ENCODE measurements at regions not wholly inside any gene's neighbourhood (a gene's known extent, or its start where the extent isn't known, plus 50 kb on each side); places are given as distances from the start of the nearest gene placed in this dataset.

- WGBS, 2 donors = 91 to 95% methylated on average over 8 of the region's 8 CpGs
- Histone ChIP-seq H3K36me3 (ENCODE audit: control insufficient read depth in 4 of 4, insufficient read depth in 4 of 4, low read length in 4 of 4) (no peaks in the 10 kb centered on the region), H3K4me3 (no peak overlapping the region), H3K27ac (ENCODE audit: low read depth in 1 of 2, low read length in 1 of 2) (no peak overlapping the region), H3K9ac (ENCODE audit: insufficient read depth in 1 of 2, low read length in 2 of 2) (no peak overlapping the region), H3K4me1 (ENCODE audit: control insufficient read depth in 5 of 5, insufficient read depth in 5 of 5, low read length in 5 of 5) (peaks cover 0 to 11% (median 0%) of the 10 kb centered on the region in 5 donors), H3K9me3 (ENCODE audit: control insufficient read depth in 4 of 4, insufficient read depth in 3 of 4, low read length in 3 of 4) (peaks cover 0 to 3% (median 1%) of the 10 kb centered on the region in 4 donors), H3K27me3 (ENCODE audit: control insufficient read depth in 3 of 3, insufficient read depth in 3 of 3, low read length in 2 of 3) (no peaks in the 10 kb centered on the region)
- TF ChIP-seq CTCF (IDR thresholded peaks at IDR 0.05; ENCODE audit: control extremely low read depth, extremely low read depth) = no peak
- ATAC-seq (ENCODE audit: insufficient read depth, low FRiP score) (no peak), DNase-seq (no peak)
Measured at GRCh38 chr14:64644629-64645028, 59.6 kb upstream of the PLEKHG3 start.

- DNase-seq = peak; percentile 45 to 73 (median 62)
- 66 to 76% methylated on average over 10 of the region's 10 CpGs for WGBS, 2 donors
Measured at GRCh38 chr14:64645220-64645892, 58.9 kb upstream of the PLEKHG3 start.

GRCh38 chr14:64646103-64646502, 58.1 kb upstream of the PLEKHG3 start:
- H3K9ac ChIP-seq (ENCODE audit: insufficient read depth in 1 of 2, low read length in 2 of 2) = no peak overlapping the region
- 84 to 91% methylated on average over 5 of the region's 5 CpGs for WGBS, 2 donors

More at GRCh38 chr14:64645220-64645892, 58.9 kb upstream of the PLEKHG3 start:
- TF ChIP-seq CTCF (IDR thresholded peaks at IDR 0.05; ENCODE audit: control extremely low read depth, extremely low read depth) = no peak
- H3K4me1 ChIP-seq (ENCODE audit: control insufficient read depth in 5 of 5, insufficient read depth in 5 of 5, low read length in 5 of 5) = peaks cover 0 to 11% (median 0%) of the 10 kb centered on the region in 5 donors
- no peak overlapping the region for H3K9ac ChIP-seq (ENCODE audit: insufficient read depth in 1 of 2, low read length in 2 of 2)
- no peaks in the 10 kb centered on the region for H3K36me3 ChIP-seq (ENCODE audit: control insufficient read depth in 4 of 4, insufficient read depth in 4 of 4, low read length in 4 of 4)
- H3K27ac ChIP-seq (ENCODE audit: low read depth in 1 of 2, low read length in 1 of 2) = peak overlapping the region; percentile 33 to 68
- peak; percentile 27 for ATAC-seq (ENCODE audit: insufficient read depth, low FRiP score)
- no peak overlapping the region for H3K4me3 ChIP-seq
- H3K27me3 ChIP-seq (ENCODE audit: control insufficient read depth in 3 of 3, insufficient read depth in 3 of 3, low read length in 2 of 3) = no peaks in the 10 kb centered on the region
- peaks cover 0 to 3% (median 1%) of the 10 kb centered on the region in 4 donors for H3K9me3 ChIP-seq (ENCODE audit: control insufficient read depth in 4 of 4, insufficient read depth in 3 of 4, low read length in 3 of 4)

More at GRCh38 chr14:64646103-64646502, 58.1 kb upstream of the PLEKHG3 start:
- no peaks in the 10 kb centered on the region for H3K27me3 ChIP-seq (ENCODE audit: control insufficient read depth in 3 of 3, insufficient read depth in 3 of 3, low read length in 2 of 3)
- H3K9me3 ChIP-seq (ENCODE audit: control insufficient read depth in 4 of 4, insufficient read depth in 3 of 4, low read length in 3 of 4) = peaks cover 0 to 3% (median 1%) of the 10 kb centered on the region in 4 donors
- no peak overlapping the region for H3K27ac ChIP-seq (ENCODE audit: low read depth in 1 of 2, low read length in 1 of 2)
- ATAC-seq (ENCODE audit: insufficient read depth, low FRiP score) (no peak), DNase-seq (peak in 2 of 3 donors; percentile 52 to 66)
- TF ChIP-seq CTCF (IDR thresholded peaks at IDR 0.05; ENCODE audit: control extremely low read depth, extremely low read depth) = no peak
- no peak overlapping the region for H3K4me3 ChIP-seq
- peaks cover 0 to 11% (median 0%) of the 10 kb centered on the region in 5 donors for H3K4me1 ChIP-seq (ENCODE audit: control insufficient read depth in 5 of 5, insufficient read depth in 5 of 5, low read length in 5 of 5)
- H3K36me3 ChIP-seq (ENCODE audit: control insufficient read depth in 4 of 4, insufficient read depth in 4 of 4, low read length in 4 of 4) = no peaks in the 10 kb centered on the region

Measured in lung (tissue), 11 donors.